B cell (primary cell): ENCODE measurements at regions not wholly inside any gene's neighbourhood (a gene's known extent, or its start where the extent isn't known, plus 50 kb on each side); places are given as distances from the start of the nearest gene placed in this dataset.

Experiments used
- ATAC-seq: fragments of 200-7000 bp; cut with Tn5 transposase; one replicate; pipeline ENCODE4 v1.10.0; 2021; ENCODE audit warnings: low read depth, mild to moderate bottlenecking, moderate number of reproducible peaks, moderate library complexity
- CTCF ChIA-PET: fragments of 350-600 bp; sonication (Branson Sonifier 250); formaldehyde crosslinking; loops from one replicate; lab custom pipeline; 2021; ENCODE audit warnings: antibody characterized with exemption, inconsistent platforms; lab: Charles Lee
- POLR2A ChIA-PET: fragments of 350-600 bp; sonication (Branson Sonifier 250); formaldehyde crosslinking; loops from one replicate; lab custom pipeline; 2021; ENCODE audit warnings: antibody characterized with exemption; lab: Charles Lee
- DNase-seq: peaks from one replicate; pipeline ENCODE4 v3.0.0; 2013
- H2AFZ ChIP-seq: 2 replicates; pipeline ENCODE4 v1.6.1; 2012; ENCODE audit warnings: mild to moderate bottlenecking, low read depth, low read length; ENCODE audit not compliant: insufficient read depth, poor library complexity, severe bottlenecking
- H3K27ac ChIP-seq, 2 donors: 1 replicate in 1 of 2; 2 replicates in 1 of 2; pipeline ENCODE4 v1.5.1; 2012 to 2013; ENCODE audit warnings: low read length in 2 of 2, mild to moderate bottlenecking in 2 of 2, moderate library complexity in 1 of 2
- H3K27me3 ChIP-seq, 4 experiments: fragments of 200-600 bp in 1 of 4; sonication (generic) in 1 of 4; replicated peaks in 1 of 4; 1 replicate in 2 of 4; 2 replicates in 2 of 4; pipeline versions ENCODE4 v1.6.1 to v1.7.0; 2013 to 2016; ENCODE audit warnings: low read length in 3 of 4, mild to moderate bottlenecking in 2 of 4, mixed read lengths in 1 of 4, moderate library complexity in 1 of 4; ENCODE audit not compliant: insufficient read depth in 4 of 4, control insufficient read depth in 3 of 4; ENCODE audit errors: control extremely low read depth in 1 of 4
- H3K36me3 ChIP-seq, 2 experiments: replicated peaks in 1 of 2; 1 replicate in 1 of 2; 2 replicates in 1 of 2; pipeline versions ENCODE4 v1.6.1 to v1.7.1; 2013; ENCODE audit warnings: low read length in 1 of 2; ENCODE audit not compliant: insufficient read depth in 2 of 2, control insufficient read depth in 1 of 2; ENCODE audit errors: control extremely low read depth in 1 of 2, extremely low read depth in 1 of 2
- H3K4me1 ChIP-seq, 2 donors: fragments of 200-600 bp in 1 of 2; sonication (generic) in 1 of 2; 1 replicate in 1 of 2; 2 replicates in 1 of 2; pipeline versions ENCODE4 v1.5.1 to v1.6.1; 2013 to 2017; ENCODE audit warnings: low read length in 2 of 2; ENCODE audit not compliant: control insufficient read depth in 2 of 2, insufficient read depth in 2 of 2
- H3K4me2 ChIP-seq: replicated peaks from 2 replicates; pipeline ENCODE3; 2012; ENCODE audit warnings: mild to moderate bottlenecking, low read depth, low read length; ENCODE audit not compliant: poor library complexity, severe bottlenecking
- H3K4me3 ChIP-seq, 5 experiments: fragments of 200-600 bp in 1 of 5; sonication (generic) in 1 of 5; 1 replicate in 3 of 5; 2 replicates in 2 of 5; pipeline versions ENCODE4 v1.5.1 to v1.7.0; 2011 to 2016; ENCODE audit warnings: low read length in 4 of 5, mild to moderate bottlenecking in 4 of 5, low read depth in 2 of 5, control low read depth in 1 of 5, moderate library complexity in 1 of 5; ENCODE audit not compliant: insufficient read depth in 1 of 5; ENCODE audit errors: control extremely low read depth in 1 of 5, extremely low read depth in 1 of 5
- H3K79me2 ChIP-seq: fragments of 200-600 bp; sonication (generic); one replicate; pipeline ENCODE4 v1.6.0; 2016; ENCODE audit warnings: low read length; ENCODE audit not compliant: control insufficient read depth, insufficient read depth
- H3K9ac ChIP-seq: fragments of 200-600 bp; sonication (generic); 2 replicates; pipeline ENCODE4 v1.6.1; 2017; ENCODE audit warnings: mild to moderate bottlenecking, low read length, moderate library complexity
- H3K9me3 ChIP-seq, 3 donors: one replicate each; pipeline versions ENCODE4 v1.6.1 to v1.7.1; 2013; ENCODE audit warnings: low read length in 2 of 3; ENCODE audit not compliant: control insufficient read depth in 2 of 3, insufficient read depth in 1 of 3; ENCODE audit errors: control extremely low read depth in 1 of 3
- H4K20me1 ChIP-seq: 2 replicates; pipeline ENCODE4 v1.6.0; 2012; ENCODE audit warnings: mild to moderate bottlenecking, low read length; ENCODE audit not compliant: insufficient read depth, control insufficient read depth, poor library complexity, severe bottlenecking
- H3K27ac Mint-ChIP-seq: one replicate; pipeline ENCODE4 v1.8.0; 2021; ENCODE audit warnings: mixed read lengths
- H3K27me3 Mint-ChIP-seq: one replicate; pipeline ENCODE4 v1.8.0; 2021; ENCODE audit warnings: mixed read lengths
- H3K4me1 Mint-ChIP-seq: one replicate; pipeline ENCODE4 v1.8.0; 2021; ENCODE audit warnings: mixed read lengths
- H3K4me3 Mint-ChIP-seq: one replicate; pipeline ENCODE4 v1.8.0; 2021; ENCODE audit warnings: mixed read lengths
- H3K9me3 Mint-ChIP-seq: one replicate; pipeline ENCODE4 v1.8.0; 2022; ENCODE audit warnings: mixed read lengths; ENCODE audit not compliant: insufficient read depth
- CTCF ChIP-seq: fragments of 200-600 bp; IDR thresholded peaks from one replicate; pipeline ENCODE4 v1.8.0; 2022; ENCODE audit warnings: antibody characterized with exemption, mild to moderate bottlenecking
- EZH2 ChIP-seq: IDR thresholded peaks from 2 replicates; pipeline ENCODE4 v1.6.1; 2012; ENCODE audit warnings: borderline replicate concordance, low read depth, mild to moderate bottlenecking, moderate library complexity, low read length; ENCODE audit not compliant: insufficient read depth, poor library complexity, severe bottlenecking
- WGBS: methylation state at CpG from one replicate; pipeline ENCODE4 v1.1.5; 2013; ENCODE audit warnings: missing lambda C conversion rate; ENCODE audit not compliant: insufficient coverage; 5-methylcytosine and 5-hydroxymethylcytosine counted together
- intact Hi-C: fragments of 100-400 bp; cut with micrococcal nuclease; formaldehyde crosslinking; loops from one replicate; pipeline ENCODE4 v1.10.0; 2022

GRCh38 chr6:19167251-19167650 is 669.9 kb upstream of the ID4 start:
- TF ChIP-seq EZH2: no peak
- TF ChIP-seq CTCF: no peak
- DNase-seq (no peak), ATAC-seq (no peak)
- no peak overlapping the region for H2AFZ ChIP-seq
- H3K36me3 ChIP-seq: no peaks in the 10 kb centered on the region
- ChIA-PET CTCF (no interaction called here), POLR2A (no interaction called here)
- no peaks in the 10 kb centered on the region for H3K4me1 Mint-ChIP-seq
- H3K79me2 ChIP-seq: no peaks in the 10 kb centered on the region
- WGBS: 31% methylated on average over 2 of the region's 2 CpGs
- no peak overlapping the region for H3K9ac ChIP-seq
- no peaks in the 10 kb centered on the region for H4K20me1 ChIP-seq
- H3K4me1 ChIP-seq: no peaks in the 10 kb centered on the region
- peaks cover 5% of the 10 kb centered on the region for H3K9me3 Mint-ChIP-seq
- no peaks in the 10 kb centered on the region for H3K27me3 Mint-ChIP-seq
- no peak overlapping the region for H3K27ac ChIP-seq
- H3K4me2 ChIP-seq: no peak overlapping the region
- no peak overlapping the region for H3K4me3 ChIP-seq
- H3K27me3 ChIP-seq: no peaks in the 10 kb centered on the region
- intact Hi-C loops: no loop called here
- no peaks in the 10 kb centered on the region for H3K9me3 ChIP-seq
- H3K27ac Mint-ChIP-seq: no peak overlapping the region
- no peak overlapping the region for H3K4me3 Mint-ChIP-seq

GRCh38 chr6:19169366-19169765 is 667.8 kb upstream of the ID4 start:
- no peaks in the 10 kb centered on the region for H4K20me1 ChIP-seq
- WGBS: no CpG with 5 or more reads among the region's 5 CpGs
- H3K4me1 Mint-ChIP-seq: no peaks in the 10 kb centered on the region
- no peaks in the 10 kb centered on the region for H3K4me1 ChIP-seq
- no peak overlapping the region for H3K27ac ChIP-seq
- no peak overlapping the region for H3K27ac Mint-ChIP-seq
- no peak overlapping the region for H3K4me2 ChIP-seq
- no peak overlapping the region for H3K4me3 ChIP-seq
- ATAC-seq (no peak), DNase-seq (no peak)
- H3K9me3 Mint-ChIP-seq: peaks cover 7% of the 10 kb centered on the region
- H3K36me3 ChIP-seq: no peaks in the 10 kb centered on the region
- H3K79me2 ChIP-seq: no peaks in the 10 kb centered on the region
- H3K27me3 ChIP-seq: no peaks in the 10 kb centered on the region
- no peak overlapping the region for H3K4me3 Mint-ChIP-seq
- ChIA-PET CTCF (no interaction called here), POLR2A (no interaction called here)
- H3K9me3 ChIP-seq: no peaks in the 10 kb centered on the region
- no peak overlapping the region for H3K9ac ChIP-seq
- TF ChIP-seq CTCF (no peak), EZH2 (no peak)
- H2AFZ ChIP-seq: no peak overlapping the region
- intact Hi-C loops: no loop called here
- no peaks in the 10 kb centered on the region for H3K27me3 Mint-ChIP-seq
